Ishikawa (cell line): ENCODE measurements at regions not wholly inside any gene's neighbourhood (a gene's known extent, or its start where the extent isn't known, plus 50 kb on each side); places are given as distances from the start of the nearest gene placed in this dataset.

ENCODE experiments used
- CEBPB ChIP-seq: IDR thresholded peaks from 2 replicates; pipeline ENCODE4 v1.6.1; 2012
- CREB1 ChIP-seq: IDR thresholded peaks from 2 replicates; pipeline ENCODE4 v1.6.1; 2012; ENCODE audit warnings: low read depth
- EGR1 ChIP-seq: IDR thresholded peaks from 2 replicates; pipeline ENCODE4 v1.6.1; 2012
- EP300 ChIP-seq: IDR thresholded peaks from 2 replicates; pipeline ENCODE4 v1.6.1; 2012; ENCODE audit warnings: borderline replicate concordance
- FOXM1 ChIP-seq: IDR thresholded peaks from 2 replicates; pipeline ENCODE4 v1.6.1; 2012; ENCODE audit warnings: low read depth, borderline replicate concordance
- NFIC ChIP-seq: IDR thresholded peaks from 2 replicates; pipeline ENCODE4 v1.6.1; 2012
- RAD21 ChIP-seq: IDR thresholded peaks from 2 replicates; pipeline ENCODE4 v1.6.1; 2012; ENCODE audit warnings: low read depth
- TAF1 ChIP-seq: IDR thresholded peaks from 2 replicates; pipeline ENCODE4 v1.6.1; 2012; ENCODE audit warnings: low read depth, mild to moderate bottlenecking
- TCF12 ChIP-seq: IDR thresholded peaks from 2 replicates; pipeline ENCODE4 v1.6.1; 2012; ENCODE audit warnings: low read depth
- TEAD4 ChIP-seq: IDR thresholded peaks from 2 replicates; pipeline ENCODE4 v1.6.1; 2012
- ZBTB7A ChIP-seq: IDR thresholded peaks from 2 replicates; pipeline ENCODE4 v1.6.1; 2012; ENCODE audit warnings: low read depth
- TF ChIP-seq, protein P1 (sequence below): IDR thresholded peaks from 2 replicates; pipeline ENCODE4 v1.6.1; 2012
- TF ChIP-seq, protein P2 (sequence below): IDR thresholded peaks from 2 replicates; pipeline ENCODE4 v1.6.1; 2012; ENCODE audit warnings: low read depth, mild to moderate bottlenecking
- TF ChIP-seq, protein P3 (sequence below): IDR thresholded peaks from 2 replicates; pipeline ENCODE4 v1.6.1; 2012

DNA sequence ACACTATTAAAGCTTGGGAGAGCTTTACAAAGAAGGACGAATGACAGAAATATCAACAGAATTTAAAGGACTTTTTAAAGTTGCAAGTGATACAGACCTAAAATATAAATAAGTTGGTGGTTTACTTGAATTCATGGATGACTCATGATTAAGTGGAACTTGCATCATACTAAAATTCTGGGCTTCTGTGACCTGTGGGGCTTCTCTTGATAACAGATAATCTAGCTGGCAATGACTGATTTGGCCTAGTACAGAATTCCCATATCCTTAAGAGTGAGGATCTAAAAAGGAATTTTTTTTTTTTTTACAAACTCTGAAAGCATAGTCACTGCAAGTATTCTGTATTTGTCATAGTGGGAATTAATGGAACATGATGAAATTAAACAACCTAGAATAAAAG lies 543.7 kb upstream of the SGCD start:
- TF ChIP-seq FOXM1 (no peak), TAF1 (no peak), CREB1 (no peak), EP300 (no peak), TEAD4 (no peak), CEBPB (no peak), ZBTB7A (no peak), RAD21 (no peak), TCF12 (no peak), NFIC (no peak), EGR1 (no peak)
- TF ChIP-seq, protein P1, sequence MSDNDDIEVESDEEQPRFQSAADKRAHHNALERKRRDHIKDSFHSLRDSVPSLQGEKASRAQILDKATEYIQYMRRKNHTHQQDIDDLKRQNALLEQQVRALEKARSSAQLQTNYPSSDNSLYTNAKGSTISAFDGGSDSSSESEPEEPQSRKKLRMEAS, result no peak
- TF ChIP-seq, protein P2, sequence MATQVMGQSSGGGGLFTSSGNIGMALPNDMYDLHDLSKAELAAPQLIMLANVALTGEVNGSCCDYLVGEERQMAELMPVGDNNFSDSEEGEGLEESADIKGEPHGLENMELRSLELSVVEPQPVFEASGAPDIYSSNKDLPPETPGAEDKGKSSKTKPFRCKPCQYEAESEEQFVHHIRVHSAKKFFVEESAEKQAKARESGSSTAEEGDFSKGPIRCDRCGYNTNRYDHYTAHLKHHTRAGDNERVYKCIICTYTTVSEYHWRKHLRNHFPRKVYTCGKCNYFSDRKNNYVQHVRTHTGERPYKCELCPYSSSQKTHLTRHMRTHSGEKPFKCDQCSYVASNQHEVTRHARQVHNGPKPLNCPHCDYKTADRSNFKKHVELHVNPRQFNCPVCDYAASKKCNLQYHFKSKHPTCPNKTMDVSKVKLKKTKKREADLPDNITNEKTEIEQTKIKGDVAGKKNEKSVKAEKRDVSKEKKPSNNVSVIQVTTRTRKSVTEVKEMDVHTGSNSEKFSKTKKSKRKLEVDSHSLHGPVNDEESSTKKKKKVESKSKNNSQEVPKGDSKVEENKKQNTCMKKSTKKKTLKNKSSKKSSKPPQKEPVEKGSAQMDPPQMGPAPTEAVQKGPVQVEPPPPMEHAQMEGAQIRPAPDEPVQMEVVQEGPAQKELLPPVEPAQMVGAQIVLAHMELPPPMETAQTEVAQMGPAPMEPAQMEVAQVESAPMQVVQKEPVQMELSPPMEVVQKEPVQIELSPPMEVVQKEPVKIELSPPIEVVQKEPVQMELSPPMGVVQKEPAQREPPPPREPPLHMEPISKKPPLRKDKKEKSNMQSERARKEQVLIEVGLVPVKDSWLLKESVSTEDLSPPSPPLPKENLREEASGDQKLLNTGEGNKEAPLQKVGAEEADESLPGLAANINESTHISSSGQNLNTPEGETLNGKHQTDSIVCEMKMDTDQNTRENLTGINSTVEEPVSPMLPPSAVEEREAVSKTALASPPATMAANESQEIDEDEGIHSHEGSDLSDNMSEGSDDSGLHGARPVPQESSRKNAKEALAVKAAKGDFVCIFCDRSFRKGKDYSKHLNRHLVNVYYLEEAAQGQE, result no peak
- TF ChIP-seq, protein P3, sequence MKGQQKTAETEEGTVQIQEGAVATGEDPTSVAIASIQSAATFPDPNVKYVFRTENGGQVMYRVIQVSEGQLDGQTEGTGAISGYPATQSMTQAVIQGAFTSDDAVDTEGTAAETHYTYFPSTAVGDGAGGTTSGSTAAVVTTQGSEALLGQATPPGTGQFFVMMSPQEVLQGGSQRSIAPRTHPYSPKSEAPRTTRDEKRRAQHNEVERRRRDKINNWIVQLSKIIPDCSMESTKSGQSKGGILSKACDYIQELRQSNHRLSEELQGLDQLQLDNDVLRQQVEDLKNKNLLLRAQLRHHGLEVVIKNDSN, result no peak
